Glutamatergic neuron (in vitro differentiated cells): ENCODE measurements at regions not wholly inside any gene's neighbourhood (a gene's known extent, or its start where the extent isn't known, plus 50 kb on each side); places are given as distances from the start of the nearest gene placed in this dataset.

Experiments used
- DNase-seq: peaks from one replicate; pipeline ENCODE4 v3.0.0; 2022
- H3K27ac Mint-ChIP-seq: one replicate; pipeline ENCODE4 v1.8.0; 2020; ENCODE audit warnings: mild to moderate bottlenecking, mixed read lengths, inconsistent platforms; ENCODE audit not compliant: unreplicated experiment
- H3K27me3 Mint-ChIP-seq: one replicate; pipeline ENCODE4 v1.8.0; 2020; ENCODE audit warnings: mild to moderate bottlenecking, moderate library complexity, mixed read lengths, inconsistent platforms; ENCODE audit not compliant: unreplicated experiment
- H3K36me3 Mint-ChIP-seq: one replicate; pipeline ENCODE4 v1.8.0; 2020; ENCODE audit warnings: mild to moderate bottlenecking, mixed read lengths, inconsistent platforms; ENCODE audit not compliant: unreplicated experiment
- H3K4me1 Mint-ChIP-seq: one replicate; pipeline ENCODE4 v1.8.0; 2020; ENCODE audit warnings: mild to moderate bottlenecking, low read depth, mixed read lengths, inconsistent platforms; ENCODE audit not compliant: unreplicated experiment
- H3K4me3 Mint-ChIP-seq: one replicate; pipeline ENCODE4 v1.8.0; 2020; ENCODE audit warnings: mild to moderate bottlenecking, mixed read lengths, inconsistent platforms; ENCODE audit not compliant: unreplicated experiment
- H3K9me3 Mint-ChIP-seq: one replicate; pipeline ENCODE4 v1.8.0; 2020; ENCODE audit warnings: mild to moderate bottlenecking, moderate library complexity, mixed read lengths, inconsistent platforms; ENCODE audit not compliant: unreplicated experiment
- TF ChIP-seq, protein P1 (sequence below): fragments of 200-600 bp; sonication (generic); IDR thresholded peaks from one replicate; pipeline ENCODE4 v1.5.0; 2021; ENCODE audit not compliant: partially characterized antibody, unreplicated experiment

DNA sequence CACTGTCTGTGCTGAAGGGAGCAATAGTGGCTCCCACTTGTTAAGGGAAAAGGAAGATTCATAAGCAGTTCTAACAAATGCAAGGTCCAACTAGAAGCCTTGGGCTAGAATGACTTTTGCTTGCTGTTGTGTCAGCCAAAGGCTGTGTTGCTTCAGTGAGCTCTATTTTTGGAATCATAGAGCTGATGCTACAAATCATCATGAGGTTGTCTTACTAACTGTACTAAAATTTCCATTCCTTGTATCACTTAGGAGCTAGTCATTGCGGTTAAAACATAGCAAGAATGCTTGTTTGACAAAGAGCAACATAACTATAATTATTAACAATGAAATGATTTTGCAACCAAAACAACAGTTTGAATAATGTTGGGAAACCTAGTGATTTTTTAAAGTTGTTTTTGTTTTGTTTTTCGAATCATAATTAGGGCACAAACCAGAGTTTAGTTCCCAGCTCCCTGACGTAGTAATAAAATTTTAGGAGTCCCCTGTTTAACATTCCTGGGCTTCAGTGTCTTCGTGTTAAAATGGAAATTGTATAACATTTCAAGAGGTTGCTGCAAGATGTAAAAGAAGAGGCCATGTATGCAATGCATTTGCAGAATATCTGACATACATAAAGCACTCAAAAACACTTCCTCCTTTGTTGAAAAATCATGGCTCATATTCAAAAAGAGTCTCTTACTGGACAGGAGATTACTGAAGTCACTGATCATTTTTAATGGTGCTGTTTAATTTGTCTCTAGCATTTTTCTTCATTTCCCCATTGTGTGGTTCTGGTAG, 183.4 kb downstream of the MACC1 start:
- Mint-ChIP-seq H3K36me3 (no peaks in the 10 kb centered on the region), H3K9me3 (no peaks in the 10 kb centered on the region), H3K4me3 (no peak overlapping the region), H3K4me1 (peaks cover 5% of the 10 kb centered on the region), H3K27ac (no peak overlapping the region), H3K27me3 (no peaks in the 10 kb centered on the region)
- TF ChIP-seq, protein P1, sequence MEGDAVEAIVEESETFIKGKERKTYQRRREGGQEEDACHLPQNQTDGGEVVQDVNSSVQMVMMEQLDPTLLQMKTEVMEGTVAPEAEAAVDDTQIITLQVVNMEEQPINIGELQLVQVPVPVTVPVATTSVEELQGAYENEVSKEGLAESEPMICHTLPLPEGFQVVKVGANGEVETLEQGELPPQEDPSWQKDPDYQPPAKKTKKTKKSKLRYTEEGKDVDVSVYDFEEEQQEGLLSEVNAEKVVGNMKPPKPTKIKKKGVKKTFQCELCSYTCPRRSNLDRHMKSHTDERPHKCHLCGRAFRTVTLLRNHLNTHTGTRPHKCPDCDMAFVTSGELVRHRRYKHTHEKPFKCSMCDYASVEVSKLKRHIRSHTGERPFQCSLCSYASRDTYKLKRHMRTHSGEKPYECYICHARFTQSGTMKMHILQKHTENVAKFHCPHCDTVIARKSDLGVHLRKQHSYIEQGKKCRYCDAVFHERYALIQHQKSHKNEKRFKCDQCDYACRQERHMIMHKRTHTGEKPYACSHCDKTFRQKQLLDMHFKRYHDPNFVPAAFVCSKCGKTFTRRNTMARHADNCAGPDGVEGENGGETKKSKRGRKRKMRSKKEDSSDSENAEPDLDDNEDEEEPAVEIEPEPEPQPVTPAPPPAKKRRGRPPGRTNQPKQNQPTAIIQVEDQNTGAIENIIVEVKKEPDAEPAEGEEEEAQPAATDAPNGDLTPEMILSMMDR: no peak
- DNase-seq: no peak

DNA sequence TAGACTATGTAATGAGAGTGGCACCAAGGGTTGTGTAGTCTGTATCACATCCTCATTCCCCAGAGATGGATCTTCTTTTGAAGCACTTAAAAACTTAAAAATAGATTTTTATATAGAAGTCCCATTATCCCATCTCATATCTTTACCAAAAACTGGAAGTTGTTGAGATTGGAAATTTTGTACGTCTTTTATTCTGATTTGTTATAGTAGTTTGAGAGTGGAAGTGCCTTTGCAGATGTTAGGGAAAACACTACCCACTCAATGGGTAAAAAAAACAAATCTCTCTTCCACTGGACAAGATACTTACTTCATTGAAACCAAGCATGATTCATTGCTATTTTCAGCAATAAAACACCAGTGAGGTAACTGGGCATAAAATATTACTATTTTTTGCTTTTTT, 184.4 kb downstream of the MACC1 start:
- no peak for DNase-seq
- H3K36me3 Mint-ChIP-seq: no peaks in the 10 kb centered on the region
- no peaks in the 10 kb centered on the region for H3K27me3 Mint-ChIP-seq
- H3K27ac Mint-ChIP-seq: no peak overlapping the region
- H3K4me3 Mint-ChIP-seq: no peak overlapping the region
- peaks cover 2% of the 10 kb centered on the region for H3K9me3 Mint-ChIP-seq
- peaks cover 2% of the 10 kb centered on the region for H3K4me1 Mint-ChIP-seq
- TF ChIP-seq, protein P1: no peak

DNA sequence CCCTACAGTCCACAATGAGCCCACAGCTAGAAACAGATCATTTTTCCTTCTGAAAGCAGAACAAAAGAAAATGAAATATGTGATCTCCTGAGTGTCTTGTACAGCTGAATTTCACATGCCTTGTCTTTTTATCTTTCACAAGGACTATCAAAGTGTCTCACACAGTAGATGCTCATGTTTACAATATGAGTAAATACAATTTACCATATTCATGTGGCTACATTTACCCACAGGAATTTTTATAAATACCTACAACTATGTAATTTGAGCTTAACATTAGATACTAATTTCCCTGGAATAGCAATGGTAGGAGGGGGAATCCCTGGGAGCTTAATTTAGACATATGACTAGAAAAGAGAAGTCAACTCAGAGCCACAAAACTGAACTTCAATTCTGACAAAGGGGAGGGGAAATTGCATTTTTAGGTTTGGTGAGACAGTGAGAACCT, 186.2 kb downstream of the MACC1 start:
- no peaks in the 10 kb centered on the region for H3K27me3 Mint-ChIP-seq
- H3K36me3 Mint-ChIP-seq: no peaks in the 10 kb centered on the region
- no peak overlapping the region for H3K4me3 Mint-ChIP-seq
- DNase-seq: no peak
- H3K9me3 Mint-ChIP-seq: peaks cover 2% of the 10 kb centered on the region
- no peak overlapping the region for H3K27ac Mint-ChIP-seq
- peaks cover 2% of the 10 kb centered on the region for H3K4me1 Mint-ChIP-seq
- TF ChIP-seq, protein P1: no peak

DNA sequence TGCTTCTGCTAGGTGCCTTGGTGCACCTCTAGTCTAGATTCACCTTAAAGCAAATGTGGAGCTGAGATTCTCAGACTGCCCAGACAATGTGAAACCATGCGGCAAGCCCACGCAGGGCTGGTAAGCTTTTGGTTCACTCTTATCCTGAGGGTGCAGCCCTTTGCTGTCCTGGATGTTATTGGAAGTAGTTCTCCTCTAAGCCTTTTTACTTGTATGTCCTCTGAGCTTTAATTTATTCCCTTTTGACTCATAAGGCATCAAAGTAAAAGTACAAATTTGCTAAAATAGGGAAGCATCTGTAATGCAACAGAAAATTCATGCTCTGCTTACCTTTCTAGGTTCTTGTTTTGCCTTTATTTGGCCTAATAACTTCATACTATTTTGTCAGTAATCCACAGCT, 186.8 kb downstream of the MACC1 start:
- H3K27ac Mint-ChIP-seq: no peak overlapping the region
- no peaks in the 10 kb centered on the region for H3K36me3 Mint-ChIP-seq
- no peak overlapping the region for H3K4me3 Mint-ChIP-seq
- peaks cover 4% of the 10 kb centered on the region for H3K9me3 Mint-ChIP-seq
- DNase-seq: no peak
- TF ChIP-seq, protein P1: no peak
- H3K4me1 Mint-ChIP-seq: no peaks in the 10 kb centered on the region
- H3K27me3 Mint-ChIP-seq: no peaks in the 10 kb centered on the region

DNA sequence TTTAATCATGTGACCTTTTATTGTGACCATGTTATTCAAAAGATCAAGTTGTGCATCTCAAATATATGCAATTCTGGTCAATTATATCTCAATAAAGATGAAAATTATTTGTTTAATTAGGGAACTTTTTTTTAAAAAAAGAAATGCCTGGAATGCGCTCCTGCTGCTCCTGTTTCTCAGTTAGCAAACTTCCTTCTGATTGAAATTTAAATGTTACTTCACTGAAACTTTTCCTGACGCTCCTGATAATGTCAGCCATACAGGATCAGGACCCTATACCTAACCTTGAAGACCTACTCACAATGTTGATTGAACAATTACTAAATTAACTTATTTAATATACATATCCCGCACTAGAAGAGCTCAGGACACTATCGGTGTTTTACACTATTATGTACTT, 190.4 kb downstream of the MACC1 start:
- H3K27ac Mint-ChIP-seq: no peak overlapping the region
- H3K4me1 Mint-ChIP-seq: no peaks in the 10 kb centered on the region
- no peak overlapping the region for H3K4me3 Mint-ChIP-seq
- H3K36me3 Mint-ChIP-seq: no peaks in the 10 kb centered on the region
- no peaks in the 10 kb centered on the region for H3K27me3 Mint-ChIP-seq
- no peak for DNase-seq
- TF ChIP-seq, protein P1: no peak
- peaks cover 4% of the 10 kb centered on the region for H3K9me3 Mint-ChIP-seq
